ENCODE measurements at regions not wholly inside any gene's neighbourhood (a gene's known extent, or its start where the extent isn't known, plus 50 kb on each side); places are given as distances from the start of the nearest gene placed in this dataset.
"Not testable (repeated sequence)": the region's sequence is repeated elsewhere in the genome, so short reads cannot be mapped to it uniquely, and the experiment has no call there.

DNA sequence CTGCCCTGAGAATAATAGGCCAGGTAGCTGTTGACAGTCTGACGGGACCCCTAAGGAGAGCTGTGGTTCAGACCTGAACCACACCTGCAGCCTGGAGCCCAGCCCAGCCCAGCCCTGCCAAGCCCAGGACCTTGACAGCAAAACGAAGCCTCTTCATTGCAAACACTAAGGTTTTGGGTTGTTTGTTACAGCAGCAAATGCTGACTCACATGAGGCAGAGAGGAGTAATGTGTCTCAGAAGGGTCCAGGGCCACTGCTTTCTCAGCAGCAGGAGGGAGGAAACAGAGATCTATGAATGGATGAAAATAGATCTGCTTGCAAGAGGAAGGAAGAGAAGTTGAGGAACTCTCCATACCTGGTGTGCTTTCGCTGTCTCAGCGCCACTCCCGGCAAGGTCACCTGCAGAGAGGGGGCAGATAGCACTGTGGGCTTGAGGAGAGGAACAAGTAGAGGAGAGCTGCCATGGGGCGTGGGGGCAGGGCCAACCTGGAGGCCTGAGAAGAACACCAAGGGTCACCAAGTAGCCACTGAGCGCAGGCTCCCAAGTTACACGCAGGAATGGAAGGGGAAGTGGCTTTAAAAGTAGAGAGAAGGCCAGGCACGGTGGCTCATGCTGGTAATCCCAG is 127.2 kb downstream of the ZNF281 start:
- DNase-seq (ENCODE audit: low read depth), result no peak

DNA sequence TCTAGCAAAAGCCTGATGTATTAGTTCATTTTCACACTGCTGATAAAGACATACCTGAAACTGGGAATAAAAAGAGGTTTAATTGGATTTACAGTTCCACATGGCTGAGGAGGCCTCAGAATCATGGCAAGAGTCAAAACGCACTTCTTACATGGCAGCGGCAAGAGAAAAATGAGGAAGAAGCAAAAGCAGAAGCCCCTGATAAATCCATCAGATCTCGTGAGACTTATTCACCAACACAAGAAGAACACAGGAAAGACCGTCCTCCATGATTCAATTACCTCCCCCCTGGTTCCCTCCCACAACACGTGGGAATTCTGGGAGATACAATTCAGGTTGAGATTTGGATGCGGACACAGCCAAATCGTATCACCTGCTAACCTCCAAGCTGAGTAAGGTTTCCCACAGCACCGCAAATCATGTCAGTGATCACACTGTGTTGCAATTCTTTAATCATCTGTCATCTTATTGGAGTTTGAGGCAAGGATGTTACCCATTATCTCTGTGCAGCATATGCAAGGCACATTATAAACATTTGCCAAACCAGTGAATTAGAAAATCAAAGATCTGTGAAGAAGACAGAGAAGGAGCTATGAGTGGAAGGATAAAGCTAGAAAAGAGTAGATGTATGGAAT is 128.5 kb downstream of the ZNF281 start:
- no peak for DNase-seq (ENCODE audit: low read depth)

DNA sequence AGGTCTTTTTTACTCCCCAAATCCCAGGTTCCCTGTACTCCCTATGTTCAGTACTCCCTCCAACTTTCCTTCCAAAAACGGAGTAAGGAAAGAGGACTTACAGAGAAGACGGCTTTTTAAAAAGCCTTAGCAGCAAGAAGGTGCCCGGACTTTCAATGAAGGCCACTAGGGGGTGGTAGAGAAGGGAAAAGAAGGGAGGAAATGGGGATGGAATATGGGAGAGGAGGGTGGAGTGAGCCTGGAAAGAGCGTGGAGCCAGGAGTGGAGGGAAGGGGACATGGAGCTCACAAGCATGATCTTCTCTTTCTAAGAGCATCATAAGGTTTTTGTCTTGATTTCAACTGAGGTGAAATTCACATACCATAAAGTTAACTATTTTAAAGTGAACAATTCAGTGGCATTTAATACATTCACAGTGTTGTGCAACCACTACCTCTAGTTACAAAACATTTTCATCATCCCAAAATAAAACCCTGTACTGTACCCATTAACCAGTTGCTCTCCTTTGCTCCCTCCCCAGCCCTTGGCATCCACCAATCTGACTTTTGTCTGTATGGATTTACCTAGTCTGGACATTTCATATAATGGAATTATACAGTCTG is 129.9 kb downstream of the ZNF281 start:
- DNase-seq (ENCODE audit: low read depth), result no peak

DNA sequence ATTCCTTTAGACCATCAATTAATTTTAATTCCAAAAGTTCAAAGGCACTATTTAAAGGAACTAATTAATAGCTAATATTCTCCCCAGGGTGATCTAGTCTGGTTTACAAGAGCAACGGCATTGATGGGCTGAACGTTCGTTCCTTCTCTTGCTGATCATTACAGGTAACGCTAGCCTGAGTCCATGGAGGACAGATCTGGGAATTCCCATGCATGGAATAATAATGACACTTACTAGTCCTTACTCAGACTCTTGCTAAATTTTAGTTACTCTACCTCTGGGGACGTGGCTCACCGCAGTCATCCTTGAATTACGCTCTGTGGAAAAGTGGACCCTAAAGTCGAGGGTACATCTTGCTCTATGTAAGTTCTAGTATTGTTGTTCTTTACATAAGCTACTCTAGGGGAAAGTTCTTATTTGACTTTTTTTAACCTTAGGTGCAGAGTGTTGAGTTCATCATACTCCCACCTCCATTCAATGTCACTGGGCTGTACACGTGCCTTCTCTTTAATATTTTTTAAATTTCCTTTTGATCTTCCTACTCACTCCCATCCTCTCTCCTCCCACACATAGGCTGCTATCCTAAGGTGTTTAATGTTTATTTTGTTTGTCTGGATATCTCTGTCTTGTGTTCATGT is 133.9 kb downstream of the ZNF281 start:
- DNase-seq (ENCODE audit: low read depth), result no peak

DNA sequence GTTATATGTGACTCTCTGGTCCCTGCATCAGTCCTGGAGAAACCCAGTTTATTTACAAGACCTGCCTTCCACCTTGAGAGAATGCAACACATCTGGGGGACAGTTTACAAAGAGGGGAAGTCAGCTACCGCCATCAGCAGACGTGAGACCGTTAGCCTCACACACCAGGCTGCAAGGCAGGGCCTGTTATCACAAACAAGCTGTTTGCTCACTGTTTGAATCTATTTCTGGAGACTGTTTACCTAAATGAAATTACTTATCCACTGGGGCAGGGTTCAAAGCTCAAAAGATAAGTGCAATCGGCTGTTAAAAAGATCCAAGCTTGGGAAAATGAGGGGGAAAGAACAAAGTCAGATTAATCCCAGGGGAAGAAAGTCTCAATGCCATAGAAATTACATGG is 134.4 kb downstream of the ZNF281 start:
- DNase-seq (ENCODE audit: low read depth), result no peak

DNA sequence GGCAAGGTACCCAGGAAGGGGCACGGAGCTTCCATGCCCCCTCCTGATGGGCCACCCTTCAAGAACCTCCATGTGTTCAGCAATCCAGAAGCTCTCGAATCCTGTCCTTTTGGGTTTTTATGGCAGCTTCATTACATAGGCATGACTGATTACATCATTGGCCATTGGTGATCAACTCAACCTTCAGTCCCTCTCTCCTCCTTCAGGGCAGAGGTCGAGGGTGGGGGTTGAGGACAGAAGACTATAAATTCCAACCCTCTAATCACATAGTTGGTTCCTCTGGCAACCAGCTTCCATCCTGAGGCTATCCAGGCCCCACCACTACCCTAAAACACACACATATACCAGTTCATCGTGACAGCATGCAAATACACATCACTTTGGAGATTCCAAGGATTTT is 135.7 kb downstream of the ZNF281 start:
- DNase-seq (ENCODE audit: low read depth), result no peak

DNA sequence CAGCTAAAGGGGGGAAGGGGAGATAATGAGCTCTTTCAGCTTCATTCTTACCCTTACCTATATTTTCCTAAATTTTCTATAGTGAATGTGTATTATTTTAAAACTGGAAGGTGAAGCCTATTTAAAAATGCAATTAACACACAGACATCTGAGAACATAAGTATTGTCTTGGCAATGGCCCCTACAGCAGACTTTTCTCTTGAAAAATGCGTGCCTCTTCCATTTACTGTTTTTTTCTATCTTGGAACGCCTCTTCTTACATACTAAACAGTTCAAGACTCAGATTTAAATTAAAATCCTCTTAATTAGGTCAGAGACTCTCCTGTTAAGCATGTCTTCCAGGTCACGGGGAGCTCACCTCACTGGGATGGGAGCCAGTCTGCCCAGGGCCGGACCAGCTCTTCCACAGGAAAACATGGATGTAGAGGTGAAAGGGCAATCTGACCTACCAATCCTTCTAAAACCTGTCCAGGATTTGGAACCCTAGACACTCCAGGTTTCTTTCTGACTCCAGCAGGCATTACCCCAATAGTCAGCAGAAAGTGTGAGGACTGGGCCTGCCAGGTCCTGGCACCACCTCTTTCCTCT is 137.3 kb downstream of the ZNF281 start:
- no peak for DNase-seq (ENCODE audit: low read depth)

DNA sequence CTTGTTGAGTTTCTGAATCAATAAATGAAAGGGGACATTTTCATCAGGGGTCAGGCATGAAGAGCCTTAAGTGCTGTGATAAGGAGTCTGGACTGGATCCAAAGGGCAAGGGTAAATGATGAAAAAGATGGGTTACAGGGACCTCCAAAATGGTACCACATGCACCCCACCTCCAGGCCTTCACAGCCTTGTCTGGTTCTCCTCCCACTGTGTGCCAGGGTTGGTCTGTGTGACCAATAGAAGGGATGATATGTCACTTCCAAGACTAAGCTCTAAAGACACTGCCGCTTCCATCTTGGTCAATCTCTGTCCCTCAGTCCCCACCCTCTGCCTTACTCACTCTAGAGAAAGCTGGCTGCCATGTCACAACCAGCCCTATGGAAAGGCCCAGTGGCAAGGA is 140.6 kb downstream of the ZNF281 start:
- no peak for DNase-seq (ENCODE audit: low read depth)

DNA sequence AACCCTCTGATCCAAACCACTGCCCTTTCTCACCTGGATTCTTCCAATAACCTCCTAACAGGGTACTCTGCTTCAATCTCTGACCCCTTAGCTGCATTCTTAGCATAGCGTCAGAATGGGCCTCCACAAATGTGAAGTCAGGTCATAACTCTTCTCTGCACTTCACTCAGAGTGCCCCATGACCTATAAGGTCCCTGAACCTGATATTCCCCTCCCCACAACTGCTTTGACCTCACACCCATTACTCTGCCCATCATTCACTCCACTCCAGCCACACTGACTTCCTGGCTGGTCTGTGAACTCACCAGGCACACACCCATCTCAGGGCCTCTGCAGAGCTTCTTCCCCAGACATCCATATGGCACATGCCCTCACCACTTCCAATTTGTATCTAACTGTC is 141.9 kb downstream of the ZNF281 start:
- DNase-seq (ENCODE audit: low read depth), result no peak

DNA sequence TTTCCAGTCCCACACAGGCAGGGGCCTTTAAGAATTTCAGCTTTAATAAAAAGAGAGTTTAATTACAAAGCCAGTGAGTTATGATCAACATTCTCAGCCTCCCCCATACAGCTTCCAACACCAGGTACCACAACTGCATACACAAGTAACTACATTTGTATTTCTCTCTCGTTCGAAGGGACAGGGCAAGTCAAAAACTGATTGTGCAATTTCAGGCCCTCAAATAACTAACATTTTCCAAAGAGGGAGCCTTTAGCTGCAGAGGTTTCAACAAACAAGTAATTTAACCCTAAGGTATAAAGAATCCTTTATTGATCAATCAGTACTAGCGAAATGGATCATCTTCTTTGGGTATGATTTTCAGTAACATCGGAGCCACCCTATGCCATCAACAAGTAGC is 142.4 kb downstream of the ZNF281 start:
- DNase-seq (ENCODE audit: low read depth), result no peak

DNA sequence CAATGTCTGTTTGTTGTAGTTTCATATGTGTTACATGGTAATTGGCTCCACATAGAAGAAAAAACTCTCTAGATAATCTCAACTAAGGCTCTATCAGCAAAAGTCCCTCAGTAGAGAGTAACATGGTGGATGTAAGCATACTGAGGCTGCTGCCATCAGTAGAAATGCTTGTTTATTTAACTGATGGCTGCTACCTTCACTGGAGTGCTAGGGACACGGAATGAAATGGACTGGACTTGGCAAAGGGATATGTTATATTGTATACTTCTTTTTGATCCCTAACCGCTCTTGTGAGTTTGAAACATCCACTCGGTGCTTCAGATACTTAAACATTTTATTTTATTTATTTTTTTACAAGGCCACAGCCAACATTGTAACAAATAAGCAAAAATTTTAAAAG is 143.0 kb downstream of the ZNF281 start:
- DNase-seq (ENCODE audit: low read depth), result no peak

DNA sequence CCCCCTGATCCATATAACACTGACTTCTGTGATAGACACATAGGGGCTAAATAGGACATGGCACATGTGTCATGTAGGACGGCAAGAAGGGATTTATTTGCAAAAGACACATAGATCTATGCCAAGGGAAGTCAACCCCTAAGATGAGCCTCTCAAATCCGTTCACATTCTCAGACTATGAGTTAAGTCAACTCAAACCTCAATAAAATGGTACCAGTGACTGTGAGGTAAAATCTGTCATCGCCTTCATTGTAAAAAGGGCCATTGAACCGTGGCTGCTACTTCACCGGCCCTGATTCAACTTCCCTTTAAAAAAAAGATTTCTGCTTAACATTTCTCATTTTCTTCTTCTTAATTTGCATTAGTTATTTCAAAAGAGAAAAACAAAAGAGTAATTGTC is 144.0 kb downstream of the ZNF281 start:
- DNase-seq (ENCODE audit: low read depth), result no peak

DNA sequence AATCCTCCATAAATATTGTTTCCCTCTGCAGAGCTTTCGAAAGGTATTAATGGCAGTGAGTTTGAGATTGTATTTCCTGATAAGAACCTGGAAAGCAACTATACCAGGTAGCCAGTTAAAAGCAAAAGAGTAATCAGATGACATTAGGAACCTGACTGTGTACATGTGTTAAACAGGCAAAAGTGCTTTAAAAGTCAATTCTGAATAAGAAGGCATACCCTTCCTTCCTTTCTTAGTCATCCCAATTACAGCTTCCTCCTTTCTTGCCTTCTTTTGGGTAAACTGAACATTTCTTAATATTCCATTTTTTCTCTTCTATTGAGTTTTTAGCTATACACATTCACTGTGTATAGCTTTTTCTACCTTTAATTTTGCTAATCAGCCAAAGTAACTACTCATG is 144.7 kb downstream of the ZNF281 start:
- DNase-seq (ENCODE audit: low read depth), result no peak

DNA sequence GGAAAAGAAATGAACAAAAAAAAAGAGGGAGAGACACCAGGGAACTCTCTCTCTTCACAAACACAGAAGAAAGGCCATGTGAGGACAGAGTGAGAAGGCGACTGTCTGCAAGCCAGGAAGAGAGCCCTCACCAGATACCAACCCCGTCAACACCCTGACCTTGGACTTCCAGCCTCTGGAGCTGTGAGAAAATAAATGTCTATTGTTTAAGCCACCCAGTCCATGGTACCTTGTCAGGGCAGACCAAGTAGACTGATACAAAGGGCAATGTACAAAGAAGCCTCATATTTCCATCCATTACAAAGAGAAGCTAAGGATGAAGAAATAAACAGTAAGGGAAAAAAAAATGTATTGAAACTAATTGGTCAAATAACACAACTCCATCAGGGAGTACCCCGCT is 146.6 kb downstream of the ZNF281 start:
- no peak for DNase-seq (ENCODE audit: low read depth)

DNA sequence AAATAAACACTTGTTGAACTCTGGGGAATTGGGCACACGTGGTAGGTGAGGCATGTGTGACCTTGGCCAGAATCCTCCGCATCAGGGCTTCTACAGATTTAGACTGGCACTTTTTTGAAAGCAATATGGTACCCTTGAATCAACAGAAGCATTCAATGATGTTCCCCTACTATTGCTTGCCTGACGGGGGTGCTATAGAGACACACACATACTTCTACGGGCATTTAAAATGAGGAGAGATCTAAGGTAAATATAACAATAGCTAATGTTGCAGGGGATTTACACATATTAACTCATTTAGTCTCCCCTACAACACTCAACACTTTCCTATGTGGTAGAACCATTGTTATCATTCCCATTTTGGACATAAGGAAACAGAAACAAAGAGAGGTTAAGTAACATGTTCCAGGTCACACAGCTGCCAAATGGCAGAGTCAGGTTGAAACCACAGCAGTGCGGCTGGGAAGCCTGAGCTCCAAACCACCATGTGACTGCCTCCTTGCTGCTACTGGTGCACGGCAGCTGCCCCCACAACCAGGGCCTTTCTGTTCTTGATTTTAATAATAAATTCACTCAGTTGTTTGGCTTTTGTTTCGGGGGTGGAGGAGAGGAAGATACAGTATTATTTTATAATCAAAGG is 147.4 kb downstream of the ZNF281 start:
- no peak for DNase-seq (ENCODE audit: low read depth)

DNA sequence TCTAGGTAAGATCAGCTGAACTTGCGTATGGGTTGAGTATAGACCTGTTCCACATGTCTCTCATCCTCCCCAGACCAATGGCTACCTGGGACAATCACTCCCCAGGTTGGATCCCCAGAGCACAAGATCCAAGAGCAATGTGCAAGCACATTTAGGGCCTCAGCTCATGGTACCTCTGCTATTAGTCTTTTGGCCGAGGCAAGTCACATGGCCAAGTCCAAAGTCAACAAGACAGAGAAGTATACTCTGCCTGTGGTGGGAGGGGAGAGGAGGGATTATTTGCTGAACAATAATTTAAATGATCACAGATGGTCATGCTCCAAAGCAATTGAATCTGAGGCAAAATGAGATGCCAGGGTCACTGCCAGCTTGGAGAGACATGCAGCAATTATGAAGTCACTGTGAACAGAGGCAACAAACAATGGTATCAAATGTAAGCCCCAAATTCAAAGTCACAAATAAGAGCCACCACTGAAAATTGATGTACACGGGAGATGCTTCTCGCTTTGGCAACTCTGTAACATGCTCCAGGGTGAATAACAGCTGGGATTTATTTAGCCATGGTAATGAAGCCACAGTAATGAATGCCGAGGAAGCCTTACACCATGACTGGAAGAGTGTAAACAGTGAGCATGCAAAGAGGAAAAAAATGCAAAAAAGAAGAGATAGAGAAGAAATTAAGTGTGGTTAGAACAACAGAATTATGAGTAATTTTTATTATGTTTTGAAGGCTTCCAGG is 149.1 kb downstream of the ZNF281 start:
- no peak for DNase-seq (ENCODE audit: low read depth)

DNA sequence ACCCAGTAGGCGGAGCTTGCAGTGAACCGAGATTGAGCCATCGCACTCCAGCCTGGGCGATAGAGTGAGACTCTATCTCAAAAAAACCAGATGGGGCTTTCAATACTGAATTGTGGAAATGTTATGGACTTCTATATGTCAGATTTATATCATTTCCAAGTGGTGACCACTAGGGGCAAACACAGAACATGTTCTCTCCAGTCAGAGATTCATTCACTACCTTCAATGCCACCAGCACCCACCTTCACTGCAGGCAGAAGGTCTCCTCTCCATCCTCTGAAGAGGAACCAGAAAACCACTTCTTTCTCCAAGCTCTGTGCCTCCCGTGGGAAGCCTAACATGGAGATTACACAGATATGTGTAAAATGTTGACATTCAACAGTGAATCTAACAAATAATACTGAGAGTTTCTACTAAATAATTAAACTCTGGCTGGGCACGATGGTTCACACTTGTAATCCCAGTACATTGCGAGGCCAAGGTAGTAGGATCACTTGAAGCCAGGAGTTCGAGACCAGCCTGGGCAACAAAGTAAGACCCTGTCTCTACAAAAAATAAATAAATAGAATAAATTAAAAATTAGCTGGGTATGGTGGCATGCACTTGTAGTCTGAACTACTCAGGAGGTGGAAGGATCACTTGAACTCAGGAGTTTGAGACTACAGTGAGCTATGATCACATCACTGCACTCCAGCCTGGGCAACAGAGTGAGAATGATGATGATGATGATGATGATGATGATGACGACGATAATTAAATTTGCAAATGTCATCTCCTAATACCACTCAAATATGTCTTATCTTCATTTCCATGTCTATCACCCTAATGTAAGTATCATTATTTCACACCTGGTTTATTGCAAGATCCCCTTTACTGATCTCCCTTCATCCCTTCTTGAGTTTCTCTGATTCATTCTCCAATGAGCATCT is 151.1 kb downstream of the ZNF281 start:
- DNase-seq (ENCODE audit: low read depth), result no peak

DNA sequence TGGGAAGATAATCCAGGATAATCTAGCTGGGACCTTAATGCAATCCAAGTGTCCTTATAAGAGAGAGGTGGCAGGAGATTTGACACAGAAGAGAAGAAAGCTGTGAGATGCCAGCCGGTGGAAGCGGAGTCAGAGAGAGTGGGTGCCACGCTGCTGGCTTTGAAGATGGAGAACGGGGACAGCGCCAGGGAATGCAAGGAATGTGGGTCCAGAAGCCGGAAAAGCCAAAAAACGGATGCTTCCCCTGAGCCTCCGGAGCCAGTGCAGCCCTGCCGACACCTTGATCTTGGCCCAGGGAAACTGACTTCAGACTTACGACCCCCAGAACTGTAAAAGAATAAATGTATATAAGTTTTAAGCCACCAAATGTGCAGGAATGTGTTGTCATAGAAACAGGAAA is 152.6 kb downstream of the ZNF281 start:
- no peak for DNase-seq (ENCODE audit: low read depth)

DNA sequence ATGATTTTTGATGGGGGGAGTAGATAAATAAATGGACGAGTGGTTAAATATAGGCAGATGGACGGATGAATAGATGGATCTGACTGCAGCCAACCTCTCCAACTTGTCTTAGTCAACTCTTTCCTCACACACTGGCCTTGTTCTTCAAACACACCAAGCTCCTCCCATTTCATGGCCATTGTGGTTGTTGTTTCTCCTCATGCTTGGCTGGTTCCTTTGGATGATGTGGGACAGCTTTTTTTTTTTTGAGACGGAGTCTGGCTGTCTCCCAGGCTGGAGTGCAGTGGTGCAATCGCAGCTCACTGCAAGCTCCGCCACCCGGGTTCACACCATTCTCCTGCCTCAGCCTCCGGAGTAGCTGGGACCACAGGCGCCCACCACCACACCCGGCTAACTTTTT is 155.2 kb downstream of the ZNF281 start:
- not testable (repeated sequence) for DNase-seq (ENCODE audit: low read depth)

DNA sequence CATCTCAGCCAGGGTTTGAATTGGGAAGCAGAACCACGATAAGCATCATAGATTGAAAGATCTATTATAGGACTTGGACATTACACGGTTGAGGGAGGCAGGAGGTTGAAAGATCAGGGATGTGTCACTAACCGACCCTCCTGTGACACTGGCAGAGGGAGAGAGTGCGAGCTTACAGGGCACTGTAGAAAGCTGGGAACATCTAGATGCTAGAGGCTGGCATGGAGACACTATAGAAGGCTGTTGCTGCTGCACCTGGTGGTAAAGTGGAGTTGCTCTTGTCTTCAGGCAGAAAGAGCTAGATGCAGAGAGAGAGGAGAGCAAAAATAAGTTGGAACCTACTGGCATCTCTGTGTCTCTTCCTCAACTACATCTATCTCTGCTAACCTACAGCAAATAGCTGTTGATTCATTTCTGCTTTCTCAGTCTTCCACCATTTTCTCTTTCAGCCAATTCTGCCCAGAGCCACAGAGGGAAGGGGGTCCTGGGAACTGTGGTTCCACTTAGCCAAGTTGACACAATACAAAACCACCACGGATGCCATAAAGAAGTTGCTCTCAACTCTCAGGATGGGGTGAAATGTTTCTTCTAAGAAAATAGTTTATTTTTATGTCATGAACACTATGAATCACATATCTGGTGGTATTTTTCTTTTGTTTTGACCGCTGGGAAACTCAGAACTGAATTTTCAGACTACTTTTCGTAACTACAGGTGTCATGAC is 155.9 kb downstream of the ZNF281 start:
- DNase-seq (ENCODE audit: low read depth), result no peak

All from activated T-helper 9 cell treated with anti-CD3 and anti-CD28 coated beads, Interleukin-2, amount 50 U/mL, for 16 hours (primary cell).